ENCODE measurements at regions not wholly inside any gene's neighbourhood (a gene's known extent, or its start where the extent isn't known, plus 50 kb on each side); places are given as distances from the start of the nearest gene placed in this dataset.
"Not testable (repeated sequence)": the region's sequence is repeated elsewhere in the genome, so short reads cannot be mapped to it uniquely, and the experiment has no call there.

GRCh38 chr17:13442361-13442760 is 159.4 kb downstream of the HS3ST3A1 start:
- DNase-seq: no peak

- no peak for DNase-seq
Observed at GRCh38 chr17:13441873-13442272, 159.9 kb downstream of the HS3ST3A1 start.

- no peak for DNase-seq
Observed at GRCh38 chr17:13437966-13438779, 163.6 kb downstream of the HS3ST3A1 start.

GRCh38 chr17:13435230-13435629 is 166.5 kb downstream of the HS3ST3A1 start:
- DNase-seq: no peak

- no peak for DNase-seq
Observed at GRCh38 chr17:13429201-13429600, 172.5 kb downstream of the HS3ST3A1 start.

- no peak for DNase-seq
Observed at GRCh38 chr17:13428611-13429042, 173.1 kb downstream of the HS3ST3A1 start.

GRCh38 chr17:13426991-13427390 is 174.7 kb downstream of the HS3ST3A1 start:
- DNase-seq: no peak

- no peak for DNase-seq
Observed at GRCh38 chr17:13425390-13425789, 176.3 kb downstream of the HS3ST3A1 start.

GRCh38 chr17:13421581-13422130 is 180.1 kb downstream of the HS3ST3A1 start:
- DNase-seq: no peak

GRCh38 chr17:13420878-13421277 is 180.9 kb downstream of the HS3ST3A1 start:
- DNase-seq: no peak

- no peak for DNase-seq
Observed at GRCh38 chr17:13420418-13420826, 181.3 kb downstream of the HS3ST3A1 start.

- no peak for DNase-seq
Observed at GRCh38 chr17:13419676-13420075, 182.1 kb downstream of the HS3ST3A1 start.

GRCh38 chr17:13418891-13419290 is 182.8 kb downstream of the HS3ST3A1 start:
- no peak for DNase-seq

GRCh38 chr17:13417381-13417950 is 184.3 kb downstream of the HS3ST3A1 start:
- DNase-seq: no peak

GRCh38 chr17:13416748-13417363 is 184.9 kb downstream of the HS3ST3A1 start:
- no peak for DNase-seq

GRCh38 chr17:13415871-13416416 is 185.8 kb downstream of the HS3ST3A1 start:
- no peak for DNase-seq

- not testable (repeated sequence) for DNase-seq
Observed at GRCh38 chr17:13415200-13415599, 186.5 kb downstream of the HS3ST3A1 start.

- no peak for DNase-seq
Observed at GRCh38 chr17:13413001-13413400, 188.7 kb downstream of the HS3ST3A1 start.

GRCh38 chr17:13410874-13411273 is 190.9 kb downstream of the HS3ST3A1 start:
- no peak for DNase-seq

- DNase-seq: no peak
Observed at GRCh38 chr17:13410214-13410613, 191.5 kb downstream of the HS3ST3A1 start.

GRCh38 chr17:13409455-13409854 is 192.3 kb downstream of the HS3ST3A1 start:
- DNase-seq: no peak

- DNase-seq: no peak
Observed at GRCh38 chr17:13407381-13407780, 194.3 kb downstream of the HS3ST3A1 start.

- DNase-seq: no peak
Observed at GRCh38 chr17:13405807-13406206, 195.9 kb downstream of the HS3ST3A1 start.

Measured in SW 1271 (cell line).